GM18873 (cell line): ENCODE measurements at regions not wholly inside any gene's neighbourhood (a gene's known extent, or its start where the extent isn't known, plus 50 kb on each side); places are given as distances from the start of the nearest gene placed in this dataset.

Experiments used
- ATAC-seq: cut with Tn5 transposase; IDR thresholded peaks from one replicate; pipeline ENCODE4 v1.9.1; 2021; ENCODE audit warnings: mild to moderate bottlenecking, moderate library complexity, moderate number of reproducible peaks; ENCODE audit not compliant: unreplicated experiment, low FRiP score

DNA sequence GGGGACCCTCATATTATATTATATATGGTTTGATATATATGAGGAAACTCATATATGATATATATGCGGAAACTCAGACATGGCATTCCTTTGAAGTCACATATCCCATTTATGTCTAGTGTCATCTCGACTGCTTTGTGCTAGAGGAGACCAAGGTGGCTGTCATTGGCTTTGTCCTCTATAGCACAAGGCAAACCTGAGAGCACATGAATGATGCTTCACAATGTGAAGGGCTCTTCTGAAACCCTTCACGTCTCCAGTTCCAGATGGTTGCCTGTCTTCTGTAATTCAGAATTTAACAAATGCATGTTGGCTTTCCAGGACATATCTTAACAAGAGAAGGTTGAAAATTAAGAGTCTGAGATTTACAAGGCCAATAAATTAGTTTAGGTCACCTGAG lies 303.6 kb downstream of the BARHL2 start:
- ATAC-seq, result no peak

- no peak for ATAC-seq
These were observed 304.5 kb downstream of the BARHL2 start for GRCh38 chr1:90412563-90412962.

DNA sequence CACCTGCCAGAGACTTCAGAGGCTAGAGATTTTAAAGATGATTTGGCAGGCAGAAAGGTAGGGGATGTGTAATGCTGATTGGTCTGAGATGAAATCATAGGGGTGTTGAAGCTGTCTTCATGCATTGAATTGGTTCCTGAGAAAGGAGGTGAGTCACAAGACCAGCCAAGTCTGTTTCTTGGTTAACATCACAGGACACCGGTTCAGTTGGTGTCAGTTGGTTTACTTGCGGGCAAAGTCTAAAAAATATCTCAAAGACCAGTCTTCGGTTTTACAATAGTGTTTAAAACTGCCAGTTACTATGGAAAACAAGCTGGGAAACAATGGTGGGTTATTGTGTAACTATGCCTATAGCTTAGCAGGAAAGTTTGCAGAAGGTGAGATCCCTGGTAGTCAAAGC lies 305.9 kb downstream of the BARHL2 start:
- ATAC-seq, result no peak

DNA sequence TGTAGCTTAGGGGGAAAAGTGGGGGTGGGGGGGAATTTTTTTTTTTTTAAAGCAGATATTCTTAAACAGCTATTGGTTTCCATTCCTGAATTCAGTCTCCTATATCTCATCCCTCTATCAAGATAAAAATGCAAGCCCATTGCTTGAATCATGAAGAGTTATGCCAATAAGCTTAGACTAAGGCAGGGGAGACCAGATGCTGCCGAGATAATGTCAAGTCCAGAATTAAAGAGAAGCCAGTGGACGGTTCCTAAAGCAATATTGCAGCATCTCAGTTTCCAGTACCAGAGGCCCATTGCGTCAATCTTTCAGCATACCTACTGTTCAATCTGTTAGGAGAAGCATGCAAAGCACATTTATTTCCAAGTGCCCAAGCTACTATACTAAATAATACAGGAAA lies 309.4 kb downstream of the BARHL2 start:
- ATAC-seq, result no peak

GRCh38 chr1:90405726-90406125 lies 311.4 kb downstream of the BARHL2 start:
- ATAC-seq, result no peak

DNA sequence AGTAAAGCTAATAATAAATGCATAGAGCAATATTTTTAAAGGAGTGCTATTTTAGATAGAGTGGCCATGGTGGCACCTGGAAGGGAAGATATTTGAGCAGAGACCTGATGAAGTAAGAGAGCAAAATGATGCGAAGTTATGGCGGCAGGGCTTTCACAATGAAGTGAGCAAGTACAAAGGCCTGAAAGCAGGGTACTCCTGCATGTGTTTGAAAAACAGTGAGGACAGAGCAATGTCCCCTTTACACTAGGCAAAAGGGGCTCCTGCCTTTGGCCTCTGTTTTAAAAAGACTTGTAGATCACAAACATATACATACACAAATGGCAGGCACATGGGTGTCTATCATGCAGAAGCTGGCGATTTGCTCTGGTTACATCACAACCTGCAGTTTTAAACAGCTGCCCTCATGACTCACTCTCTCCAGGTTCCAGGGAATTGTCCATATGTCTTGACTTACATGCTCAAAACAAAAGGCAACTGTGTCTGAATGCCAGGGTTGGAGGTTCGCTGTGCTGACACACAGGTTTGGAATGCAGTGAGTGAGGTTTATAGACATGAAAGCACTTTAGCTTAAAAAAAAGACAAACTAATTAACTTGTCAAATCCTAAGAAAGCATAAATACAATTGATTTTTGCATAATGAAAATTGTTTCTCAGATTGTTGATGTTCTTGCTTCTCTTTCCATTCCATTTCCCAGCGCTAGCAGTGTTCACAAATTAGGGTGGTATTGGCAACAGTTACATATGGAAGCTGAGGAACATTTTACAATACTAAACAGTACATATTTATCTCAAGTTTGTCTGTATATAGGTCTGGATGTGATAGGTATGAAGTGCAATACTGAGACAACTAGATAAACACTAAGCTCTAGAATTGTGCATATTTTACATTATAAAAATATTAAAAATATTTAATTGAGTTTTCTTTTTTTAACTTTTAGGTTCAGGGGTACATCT lies 313.9 kb downstream of the BARHL2 start:
- ATAC-seq, result no peak

DNA sequence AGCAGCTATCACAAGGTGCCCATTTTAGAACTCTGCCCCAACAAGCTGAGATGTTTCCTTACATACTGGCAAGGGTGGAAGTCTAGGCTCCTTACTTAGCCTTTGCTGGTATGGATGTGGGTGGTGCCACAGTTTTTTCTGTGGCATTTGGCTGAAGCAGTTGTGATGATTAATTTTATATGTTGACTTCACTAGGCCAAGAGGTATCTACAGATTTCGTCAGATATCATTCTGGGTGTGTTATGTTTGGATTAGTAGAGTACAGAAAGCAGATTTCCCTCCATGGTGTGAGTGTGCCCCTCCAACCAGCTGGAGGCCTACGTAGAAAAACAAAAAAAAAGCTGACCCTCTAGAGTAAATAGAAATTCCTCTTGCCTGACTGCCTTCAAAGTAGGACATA lies 317.0 kb downstream of the BARHL2 start:
- no peak for ATAC-seq

DNA sequence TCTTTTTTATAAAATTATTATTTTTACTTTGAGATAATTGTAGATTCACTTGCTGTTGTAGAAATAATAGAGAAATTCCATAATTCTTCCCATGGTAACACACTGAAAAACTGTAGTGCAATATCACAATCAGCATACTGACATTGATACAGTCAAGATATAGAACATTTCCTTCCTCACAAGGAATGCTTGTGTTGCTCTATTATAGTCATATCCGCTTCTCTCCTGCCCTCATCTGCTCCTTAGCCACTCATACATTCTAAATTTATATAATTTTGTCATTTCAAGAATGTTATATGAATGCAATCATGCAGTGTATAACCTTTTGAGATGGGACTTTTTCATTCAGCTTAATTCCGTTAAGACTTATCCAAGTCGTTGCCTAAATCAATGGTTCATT lies 320.2 kb downstream of the BARHL2 start:
- no peak for ATAC-seq

- ATAC-seq, result no peak
These were observed 322.9 kb downstream of the BARHL2 start for GRCh38 chr1:90394247-90394646.

GRCh38 chr1:90393025-90393424 lies 324.1 kb downstream of the BARHL2 start:
- ATAC-seq, result no peak

DNA sequence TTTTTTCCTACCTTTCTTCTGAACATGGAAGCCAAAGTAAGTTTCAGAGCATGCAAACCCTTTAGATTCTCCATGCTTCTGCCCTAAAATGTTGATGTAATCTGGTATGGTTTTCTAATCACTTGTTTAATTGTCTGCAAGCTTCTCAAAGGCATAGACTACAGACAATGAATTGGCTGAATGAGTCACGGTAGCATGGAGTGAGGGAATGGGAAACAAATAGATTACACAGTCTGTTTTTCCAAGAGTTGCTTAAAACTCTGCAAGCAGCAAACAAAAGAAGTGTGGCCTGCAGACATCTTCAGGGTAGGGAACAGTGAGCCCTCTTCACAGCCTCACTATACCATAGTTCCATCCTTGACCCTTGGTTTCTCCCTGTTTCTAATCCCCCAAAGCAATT lies 326.0 kb downstream of the BARHL2 start:
- no peak for ATAC-seq

DNA sequence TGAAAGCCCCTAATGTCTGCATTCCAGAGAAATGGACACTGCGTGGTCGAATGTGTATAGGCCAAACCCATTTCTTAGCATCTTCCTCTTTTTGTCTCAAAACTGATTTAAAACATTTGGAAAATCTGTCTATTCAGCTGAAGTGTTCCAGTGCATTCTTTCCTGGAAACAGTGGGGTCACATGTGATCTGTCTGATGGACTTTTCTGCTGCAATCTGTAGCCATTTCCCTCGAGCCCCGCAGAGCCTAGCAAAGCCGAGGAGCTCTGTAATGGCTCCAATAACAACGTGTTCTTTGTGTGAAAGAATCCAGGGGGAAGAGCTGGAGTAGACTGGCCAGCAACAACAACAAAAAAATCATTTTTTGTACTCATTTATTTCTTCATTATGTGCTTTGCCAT lies 329.3 kb downstream of the BARHL2 start:
- no peak for ATAC-seq

DNA sequence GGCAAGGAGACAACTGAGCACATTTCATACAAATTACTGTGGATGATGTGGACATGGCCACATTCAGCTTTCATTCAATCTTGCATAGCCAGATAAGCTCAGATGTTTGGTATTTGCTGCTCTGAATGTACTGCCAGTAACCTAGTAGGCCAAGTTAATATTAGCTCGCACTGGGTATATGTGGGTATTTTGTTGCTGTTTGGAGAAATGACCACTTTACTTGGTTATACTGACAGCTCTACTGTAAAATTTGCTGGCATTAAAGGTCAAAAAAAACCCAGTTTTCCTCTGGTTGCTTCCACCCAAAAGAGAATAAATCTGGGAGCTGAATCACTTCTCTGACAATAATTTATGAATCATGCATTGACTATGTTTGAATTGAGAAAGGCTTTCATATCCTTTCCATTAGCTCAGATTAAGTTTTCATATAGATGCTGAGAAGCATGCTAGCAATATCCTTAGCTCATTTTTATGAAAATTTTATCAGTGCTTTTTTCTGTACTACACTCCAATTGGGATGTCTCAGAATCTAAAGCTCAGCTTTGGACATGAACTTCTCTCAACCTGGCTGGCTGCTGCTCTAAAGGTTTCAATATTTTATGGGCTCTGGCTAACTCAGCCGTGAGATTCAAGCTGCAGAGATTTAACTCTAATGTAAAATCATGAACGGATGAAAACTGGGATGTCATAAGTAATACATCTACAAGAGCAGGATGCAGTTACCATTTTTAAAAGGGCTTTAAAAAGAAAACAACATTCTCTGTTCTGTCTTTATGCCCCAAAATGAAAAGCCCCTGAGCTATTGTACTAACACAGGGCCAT lies 330.0 kb downstream of the BARHL2 start:
- ATAC-seq, result no peak

DNA sequence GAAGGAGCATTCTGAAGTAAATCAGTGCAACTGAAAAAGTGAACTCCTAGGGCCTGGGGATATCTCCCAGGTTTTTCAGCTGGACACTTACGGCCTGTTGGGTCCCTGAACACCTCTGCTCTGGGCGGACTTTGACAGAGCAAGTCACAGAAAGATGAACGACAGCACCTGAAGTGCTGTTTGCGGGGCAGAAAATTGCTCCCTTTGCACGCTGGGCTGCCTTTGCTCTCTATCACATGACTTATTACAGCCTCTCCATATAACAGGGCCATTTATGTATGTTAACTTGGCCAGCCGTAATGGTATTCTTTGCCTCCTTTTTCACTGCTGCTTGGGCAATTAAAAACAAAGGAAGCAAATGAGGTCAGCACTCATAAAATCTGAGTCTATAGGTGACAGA lies 332.9 kb downstream of the BARHL2 start:
- no peak for ATAC-seq

GRCh38 chr1:90382161-90382560 lies 334.9 kb downstream of the BARHL2 start:
- ATAC-seq, result no peak

GRCh38 chr1:90381598-90381997 lies 335.5 kb downstream of the BARHL2 start:
- ATAC-seq, result no peak

- ATAC-seq, result no peak
These were observed 345.7 kb downstream of the BARHL2 start for GRCh38 chr1:90371448-90371813.

GRCh38 chr1:90370686-90371447 lies 346.2 kb downstream of the BARHL2 start:
- ATAC-seq, result no peak

GRCh38 chr1:90362163-90362562 lies 354.9 kb downstream of the BARHL2 start:
- no peak for ATAC-seq

DNA sequence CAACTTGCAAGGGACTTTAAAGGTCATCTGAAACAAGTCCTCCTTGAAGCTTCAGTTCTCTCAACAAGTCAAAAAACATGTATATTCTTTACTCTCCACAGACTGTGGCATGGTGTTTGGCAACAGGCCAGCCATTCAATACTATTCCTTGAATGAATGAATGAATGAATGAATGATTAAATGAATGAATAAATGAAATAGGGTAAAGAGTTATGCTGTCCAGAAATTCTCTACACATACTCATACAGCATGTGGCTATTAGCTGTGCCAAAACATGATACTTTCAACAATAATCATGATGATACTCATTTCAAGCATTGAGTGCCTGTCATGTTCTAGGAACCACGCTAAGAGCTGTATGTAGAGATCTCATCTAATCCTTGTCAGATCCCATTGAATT lies 356.1 kb downstream of the BARHL2 start:
- ATAC-seq, result no peak

GRCh38 chr1:90359994-90360393 lies 357.1 kb downstream of the BARHL2 start:
- ATAC-seq, result no peak
